ENCODE measurements at regions not wholly inside any gene's neighbourhood (a gene's known extent, or its start where the extent isn't known, plus 50 kb on each side); places are given as distances from the start of the nearest gene placed in this dataset.

GRCh38 chr11:104625246-104625645 lies 273.0 kb downstream of the CASP12 start:
- Histone ChIP-seq H3K4me3 (no peak overlapping the region), H3K27me3 (no peaks in the 10 kb centered on the region), H3K36me3 (no peaks in the 10 kb centered on the region), H3K27ac (no peak overlapping the region), H3K9me3 (no peaks in the 10 kb centered on the region), H3K4me1 (no peaks in the 10 kb centered on the region)
- TF ChIP-seq CTCF (IDR thresholded peaks at IDR 0.05), result no peak
- ATAC-seq (no peak), DNase-seq (no peak)
- intact Hi-C loops (cut with DNase I), result no loop called here

- no peaks in the 10 kb centered on the region for H3K9me3 ChIP-seq
- H3K4me1 ChIP-seq, result peaks cover 0 to 1% of the 10 kb centered on the region in 2 donors
- ATAC-seq, result no peak
- H3K4me3 ChIP-seq, result no peak overlapping the region
- H3K36me3 ChIP-seq, result no peaks in the 10 kb centered on the region
- intact Hi-C loops (cut with DNase I), result no loop called here
- no peak for DNase-seq
- no peak overlapping the region for H3K27ac ChIP-seq
- H3K27me3 ChIP-seq, result no peaks in the 10 kb centered on the region
- no peak for TF ChIP-seq CTCF (IDR thresholded peaks at IDR 0.05)
Measured at GRCh38 chr11:104624021-104624420, 274.2 kb downstream of the CASP12 start.

GRCh38 chr11:104623518-104623917 lies 274.7 kb downstream of the CASP12 start:
- ATAC-seq, result no peak
- no peaks in the 10 kb centered on the region for H3K36me3 ChIP-seq
- no peak overlapping the region for H3K4me3 ChIP-seq
- intact Hi-C loops (cut with DNase I), result no loop called here
- H3K27me3 ChIP-seq, result no peaks in the 10 kb centered on the region
- no peaks in the 10 kb centered on the region for H3K9me3 ChIP-seq
- H3K27ac ChIP-seq, result no peak overlapping the region
- peaks cover 0 to 6% of the 10 kb centered on the region in 2 donors for H3K4me1 ChIP-seq
- TF ChIP-seq CTCF (IDR thresholded peaks at IDR 0.05), result no peak
- no peak for DNase-seq

GRCh38 chr11:104620991-104621390 lies 277.3 kb downstream of the CASP12 start:
- no peak overlapping the region for H3K4me3 ChIP-seq
- H3K27ac ChIP-seq, result no peak overlapping the region
- TF ChIP-seq CTCF (IDR thresholded peaks at IDR 0.05), result no peak
- DNase-seq (no peak), ATAC-seq (no peak)
- intact Hi-C loops (cut with DNase I), result no loop called here
- H3K27me3 ChIP-seq, result no peaks in the 10 kb centered on the region
- no peaks in the 10 kb centered on the region for H3K36me3 ChIP-seq
- no peaks in the 10 kb centered on the region for H3K9me3 ChIP-seq
- H3K4me1 ChIP-seq, result peaks cover 0 to 9% of the 10 kb centered on the region in 2 donors

GRCh38 chr11:104619751-104620150 lies 278.5 kb downstream of the CASP12 start:
- no peak for TF ChIP-seq CTCF (IDR thresholded peaks at IDR 0.05)
- no peak overlapping the region for H3K4me3 ChIP-seq
- peaks cover 0 to 9% of the 10 kb centered on the region in 2 donors for H3K4me1 ChIP-seq
- H3K27ac ChIP-seq, result no peak overlapping the region
- intact Hi-C loops (cut with DNase I), result no loop called here
- no peaks in the 10 kb centered on the region for H3K36me3 ChIP-seq
- no peaks in the 10 kb centered on the region for H3K27me3 ChIP-seq
- H3K9me3 ChIP-seq, result no peaks in the 10 kb centered on the region
- ATAC-seq, result no peak
- DNase-seq, result no peak

All from left lung (tissue), 4 donors.